Kidney glomerular epithelial cell (primary cell): ENCODE measurements at regions not wholly inside any gene's neighbourhood (a gene's known extent, or its start where the extent isn't known, plus 50 kb on each side); places are given as distances from the start of the nearest gene placed in this dataset.
"Not testable (repeated sequence)": the region's sequence is repeated elsewhere in the genome, so short reads cannot be mapped to it uniquely, and the experiment has no call there.

Source experiments
- DNase-seq: peaks from one replicate; lab custom pipeline; 2025; lab: John Stamatoyannopoulos, UW

GRCh38 chr5:131107128-131107527 lies 57.9 kb downstream of the HINT1 start:
- DNase-seq = no peak

DNA sequence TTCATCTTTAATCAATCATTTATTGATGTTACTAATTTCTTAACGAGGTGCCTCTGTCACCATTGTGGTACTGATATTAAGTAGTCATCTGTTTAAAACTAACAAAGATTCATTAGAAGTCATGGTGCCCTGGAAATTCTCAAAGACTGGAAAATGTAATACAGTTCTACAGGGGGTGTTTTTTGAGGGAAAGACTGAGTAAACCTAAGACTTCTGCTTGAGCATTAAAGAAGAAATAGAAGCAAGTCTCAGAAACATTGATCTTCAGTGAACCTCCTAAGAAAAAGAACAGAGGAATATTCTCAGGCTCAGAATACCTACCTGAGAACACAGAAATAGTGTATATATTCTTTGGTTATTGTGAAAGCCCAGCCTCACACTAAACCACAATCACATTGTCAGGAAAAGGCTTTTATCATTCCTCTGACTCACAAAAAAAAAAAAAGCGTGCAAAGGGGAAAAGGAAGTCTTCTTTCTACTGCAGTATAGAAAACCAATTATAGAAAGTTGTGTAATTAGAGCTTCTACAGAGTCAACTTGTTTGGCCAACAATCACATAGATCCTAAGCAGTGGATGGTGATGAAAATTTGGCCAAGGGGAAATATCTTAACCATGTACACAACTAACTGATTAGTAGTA lies 60.8 kb downstream of the HINT1 start:
- DNase-seq = no peak

- DNase-seq = no peak
These were observed 68.0 kb downstream of the HINT1 start for GRCh38 chr5:131096774-131097710.

DNA sequence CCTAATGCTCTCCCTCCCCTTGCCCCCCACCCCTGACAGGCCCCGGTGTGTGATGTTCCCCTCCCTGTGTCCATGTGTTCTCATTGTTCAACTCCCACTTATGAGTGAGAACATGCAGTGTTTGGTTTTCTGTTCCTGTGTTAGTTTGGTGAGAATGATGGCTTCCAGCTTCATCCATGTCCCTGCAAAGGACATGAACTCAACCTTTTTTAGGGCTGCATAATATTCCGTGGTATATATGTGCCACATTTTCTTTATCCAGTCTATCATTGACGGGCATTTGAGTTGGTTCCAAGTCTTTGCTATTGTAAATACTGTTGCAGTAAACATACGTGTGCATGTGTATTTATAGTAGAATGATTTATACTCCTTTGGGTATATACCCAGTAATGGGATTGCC lies 69.5 kb downstream of the HINT1 start:
- DNase-seq = not testable (repeated sequence)

- DNase-seq = no peak
These were observed 80.6 kb downstream of the HINT1 start for GRCh38 chr5:131084436-131084835.

GRCh38 chr5:131081913-131082488 lies 83.1 kb downstream of the HINT1 start:
- no peak for DNase-seq

DNA sequence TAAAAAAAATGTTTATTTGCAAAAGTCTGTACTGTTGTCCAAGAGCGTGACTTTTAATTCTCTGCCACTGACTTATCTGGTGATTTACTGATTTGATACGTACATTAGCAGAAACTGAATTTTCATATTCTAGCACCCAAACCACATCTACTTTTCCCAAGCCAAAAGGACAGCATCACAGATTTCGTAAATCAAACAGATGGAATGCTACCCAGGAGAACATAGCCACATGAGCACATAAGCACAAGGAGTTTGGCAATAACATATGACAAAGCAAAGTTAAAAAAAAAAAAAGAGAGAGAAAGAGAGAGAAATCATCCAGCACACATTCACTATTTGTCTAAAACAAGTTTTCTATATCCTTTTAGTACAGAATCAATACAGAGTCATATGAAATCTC lies 83.7 kb downstream of the HINT1 start:
- DNase-seq = no peak

DNA sequence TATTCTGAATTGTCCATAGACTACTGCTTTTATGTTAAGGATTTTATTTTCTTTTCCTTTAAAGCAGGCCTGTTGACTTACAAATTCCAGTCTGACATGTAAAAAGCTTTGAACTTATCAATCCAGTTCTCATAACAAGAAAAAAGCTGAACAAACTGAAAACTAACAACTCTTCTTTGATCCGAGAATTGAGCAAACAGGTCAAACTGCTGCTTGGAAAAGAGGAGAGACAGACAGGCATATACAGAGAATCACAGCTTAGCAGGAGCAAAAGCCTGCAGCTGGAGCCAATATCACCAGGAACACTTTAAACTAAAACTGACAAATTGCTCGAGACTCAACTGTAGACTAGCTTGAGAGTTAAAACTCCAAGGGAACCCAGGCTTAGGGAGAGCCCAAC lies 85.8 kb downstream of the HINT1 start:
- DNase-seq = no peak

DNA sequence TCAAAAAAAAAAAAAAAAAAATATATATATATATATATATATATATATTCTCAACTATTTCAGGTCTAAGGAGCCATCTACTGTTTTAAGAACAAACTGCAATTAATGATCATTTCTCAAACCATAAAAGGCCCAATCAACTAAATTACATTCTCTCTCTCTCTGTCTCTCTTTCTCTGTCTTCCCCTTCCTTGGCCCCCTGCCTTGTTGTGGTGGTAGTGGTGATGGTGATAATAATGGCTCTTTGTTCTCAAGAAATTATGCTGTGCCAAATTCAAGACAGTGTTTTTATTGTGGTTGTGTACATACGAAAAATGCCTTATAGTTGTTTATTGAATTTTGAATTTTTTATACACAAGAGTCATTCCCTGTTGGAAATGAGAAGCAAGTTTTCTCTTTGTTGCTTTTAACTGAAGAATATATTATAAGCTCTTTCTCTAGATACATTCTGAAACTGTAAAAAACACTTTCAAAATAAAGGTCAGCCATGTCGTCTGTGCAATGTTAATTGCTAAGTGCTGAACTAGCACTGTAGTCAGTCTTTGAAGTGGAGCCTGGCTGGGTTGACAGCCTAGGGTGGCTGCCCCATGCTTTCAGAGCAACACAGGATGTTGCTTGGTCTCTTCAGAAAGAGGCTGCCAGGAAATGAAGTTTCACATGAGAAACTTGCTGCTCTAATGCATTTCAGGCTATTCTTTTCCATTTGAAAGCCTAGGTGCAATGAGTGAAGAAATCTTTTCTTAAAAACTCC lies 96.0 kb downstream of the HINT1 start:
- DNase-seq = no peak

- no peak for DNase-seq
These were observed 97.0 kb downstream of the HINT1 start for GRCh38 chr5:131068076-131068475.

- DNase-seq = no peak
These were observed 97.4 kb downstream of the HINT1 start for GRCh38 chr5:131067636-131068035.

- no peak for DNase-seq
These were observed 100.2 kb downstream of the HINT1 start for GRCh38 chr5:131064669-131065371.

- no peak for DNase-seq
These were observed 122.9 kb downstream of the HINT1 start for GRCh38 chr5:131042021-131042789.

- no peak for DNase-seq
These were observed 141.6 kb downstream of the HINT1 start for GRCh38 chr5:131023498-131023865.

DNA sequence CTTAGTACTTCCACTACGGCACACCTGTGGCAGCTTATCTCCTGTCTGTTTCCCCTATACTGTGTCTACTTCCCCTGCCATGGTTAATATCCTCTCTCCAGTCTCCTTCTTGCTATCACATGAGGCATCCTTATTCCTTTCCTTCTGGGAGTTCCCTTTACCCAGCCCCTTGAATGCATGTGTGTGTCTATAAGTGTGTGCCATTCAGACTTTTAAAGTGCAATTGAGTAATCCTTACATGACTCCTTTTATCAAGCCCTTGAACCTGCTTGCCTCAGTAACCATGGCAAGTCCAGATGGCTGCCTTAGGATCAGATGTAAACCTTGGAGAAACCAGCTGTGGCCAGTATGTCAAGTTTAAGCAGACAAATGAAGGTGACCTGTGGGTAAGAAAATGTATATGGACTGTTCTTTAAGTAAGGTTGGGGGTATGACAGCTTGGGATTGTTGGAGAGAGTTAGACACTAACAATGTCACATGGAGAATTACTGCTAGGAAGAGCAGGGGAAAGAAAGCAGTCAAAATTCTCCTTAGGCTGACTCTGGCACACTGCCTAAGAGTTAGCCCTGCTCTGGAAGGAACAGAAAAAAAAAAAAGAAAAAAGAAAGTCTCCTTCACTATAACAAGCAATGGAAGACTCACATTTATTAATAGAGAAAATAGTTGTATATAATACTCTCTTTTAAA lies 142.1 kb downstream of the HINT1 start:
- no peak for DNase-seq

DNA sequence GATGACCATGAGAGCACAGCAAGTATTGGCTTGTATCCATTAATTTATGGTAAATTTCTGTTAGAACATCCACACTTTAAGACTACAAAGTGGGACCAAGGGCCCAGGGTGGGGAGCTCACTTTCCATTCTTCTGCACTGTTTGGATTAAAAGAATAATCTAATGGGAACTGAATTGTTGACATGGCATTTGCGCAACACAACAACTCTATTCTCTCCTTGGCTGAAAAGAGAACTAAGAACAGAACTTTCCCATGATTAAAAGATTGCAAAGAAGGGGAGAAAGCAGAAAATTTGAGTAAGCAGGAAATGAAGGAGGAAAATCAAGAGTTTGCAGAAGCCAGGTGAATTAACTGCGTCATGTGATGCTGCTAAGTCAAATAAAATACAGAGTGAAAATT lies 143.4 kb downstream of the HINT1 start:
- no peak for DNase-seq

GRCh38 chr5:131019601-131020315 lies 145.3 kb downstream of the HINT1 start:
- DNase-seq = no peak

DNA sequence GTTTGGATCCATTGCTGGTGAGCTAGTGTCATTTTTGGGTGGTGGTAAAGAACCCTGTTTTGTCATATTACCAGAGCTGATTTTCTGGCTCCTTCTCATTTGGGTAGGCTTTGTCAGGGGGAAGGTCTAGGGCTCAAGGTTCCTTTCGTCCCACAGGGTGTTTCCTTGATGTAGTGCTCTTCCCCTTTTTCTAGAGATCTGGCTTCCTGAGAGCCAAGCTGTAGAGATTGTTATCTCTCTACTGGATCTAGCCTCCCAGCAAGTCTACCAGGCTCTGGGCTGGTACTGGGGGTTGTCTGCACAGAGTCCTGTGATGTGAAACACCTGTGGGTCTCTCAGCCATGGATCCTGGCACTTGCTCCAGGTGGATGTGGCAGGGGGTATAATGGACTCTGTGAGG lies 145.9 kb downstream of the HINT1 start:
- no peak for DNase-seq

DNA sequence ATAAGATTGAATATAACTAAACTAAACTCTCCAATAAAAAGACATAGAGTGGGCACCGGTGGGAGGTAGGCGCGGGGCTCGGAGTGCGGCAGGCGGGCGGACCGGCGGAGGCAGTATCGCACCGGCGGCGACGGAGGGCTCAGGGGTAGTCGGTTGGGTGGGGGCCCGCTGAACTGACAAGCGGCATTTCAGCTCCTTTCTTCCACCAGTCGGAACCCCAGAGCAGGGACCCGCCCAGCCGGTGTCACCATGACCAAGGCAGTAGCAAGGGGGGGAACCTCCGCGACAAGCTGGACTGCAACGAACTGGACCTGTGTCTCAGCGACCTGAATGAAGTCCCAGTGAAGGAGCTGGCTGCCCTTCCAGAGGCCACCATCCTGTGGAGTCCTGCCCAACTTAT lies 156.7 kb downstream of the HINT1 start:
- DNase-seq = no peak
